GM23338 (cell line): ENCODE measurements at regions not wholly inside any gene's neighbourhood (a gene's known extent, or its start where the extent isn't known, plus 50 kb on each side); places are given as distances from the start of the nearest gene placed in this dataset.

Source experiments
- ATAC-seq: fragments of 200-7000 bp; cut with Tn5 transposase; 3 replicates; pipeline ENCODE4 v1.9.1; 2020
- DNase-seq: peaks from one replicate; pipeline ENCODE4 v3.0.0-alpha.2; 2015; ENCODE audit warnings: low spot score
- H2AFZ ChIP-seq: fragments of 200-600 bp; sonication (generic); 2 replicates; pipeline ENCODE4 v1.8.0; 2016; ENCODE audit warnings: antibody characterized with exemption, mild to moderate bottlenecking, moderate library complexity
- H3F3A ChIP-seq: fragments of 200-600 bp; sonication (generic); replicated peaks from 2 replicates; pipeline ENCODE4 v1.8.0; 2017; ENCODE audit warnings: antibody characterized with exemption, mixed run types, low read depth
- H3K27ac ChIP-seq: fragments of 200-600 bp; sonication (generic); 2 replicates; pipeline ENCODE4 v1.6.1; 2016; ENCODE audit warnings: low read depth
- H3K27me3 ChIP-seq: fragments of 200-600 bp; sonication (generic); 2 replicates; pipeline ENCODE4 v1.8.0; 2016; ENCODE audit warnings: mild to moderate bottlenecking, mixed run types, moderate library complexity; ENCODE audit not compliant: insufficient read depth
- H3K36me3 ChIP-seq: fragments of 200-600 bp; sonication (generic); 2 replicates; pipeline ENCODE4 v1.8.0; 2016; ENCODE audit warnings: mild to moderate bottlenecking; ENCODE audit not compliant: insufficient read depth
- H3K4me1 ChIP-seq: fragments of 200-600 bp; sonication (generic); 2 replicates; pipeline ENCODE4 v1.8.0; 2016; ENCODE audit warnings: mild to moderate bottlenecking, moderate library complexity; ENCODE audit not compliant: insufficient read depth
- H3K4me2 ChIP-seq: fragments of 200-600 bp; sonication (generic); 2 replicates; pipeline ENCODE4 v1.7.1; 2017; ENCODE audit warnings: mixed run types
- H3K4me3 ChIP-seq: fragments of 200-600 bp; sonication (generic); 2 replicates; pipeline ENCODE4 v1.6.1; 2016; ENCODE audit warnings: mixed run types
- H3K79me2 ChIP-seq: fragments of 200-600 bp; sonication (generic); replicated peaks from 2 replicates; pipeline ENCODE4 v1.8.0; 2017; ENCODE audit warnings: mild to moderate bottlenecking; ENCODE audit not compliant: insufficient read depth
- H3K9me2 ChIP-seq: fragments of 200-600 bp; sonication (generic); 2 replicates; pipeline ENCODE4 v1.8.0; 2017; ENCODE audit not compliant: insufficient read depth
- H4K20me1 ChIP-seq: fragments of 200-600 bp; sonication (generic); replicated peaks from 2 replicates; pipeline ENCODE4 v1.8.0; 2017; ENCODE audit warnings: mild to moderate bottlenecking; ENCODE audit not compliant: insufficient read depth
- H3K27ac Mint-ChIP-seq: 2 replicates; pipeline ENCODE4 v1.8.0; 2020; ENCODE audit warnings: inconsistent platforms, mild to moderate bottlenecking, moderate library complexity, mixed read lengths
- H3K27me3 Mint-ChIP-seq: 3 replicates; pipeline ENCODE4 v1.8.0; 2022; ENCODE audit warnings: low read depth, mild to moderate bottlenecking, moderate library complexity, mixed read lengths, inconsistent platforms; ENCODE audit not compliant: insufficient read depth, poor library complexity
- H3K36me3 Mint-ChIP-seq: 3 replicates; pipeline ENCODE4 v1.8.0; 2021; ENCODE audit warnings: low read depth, mild to moderate bottlenecking, inconsistent platforms, moderate library complexity, mixed read lengths
- H3K4me1 Mint-ChIP-seq: 3 replicates; pipeline ENCODE4 v1.8.0; 2020; ENCODE audit warnings: mild to moderate bottlenecking, inconsistent platforms, mixed read lengths
- H3K4me3 Mint-ChIP-seq: 3 replicates; pipeline ENCODE4 v1.8.0; 2021; ENCODE audit warnings: moderate library complexity, mild to moderate bottlenecking, inconsistent platforms, mixed read lengths
- H3K9me3 Mint-ChIP-seq: 3 replicates; pipeline ENCODE4 v1.8.0; 2020; ENCODE audit warnings: moderate library complexity, mild to moderate bottlenecking, inconsistent platforms, mixed read lengths
- CREB1 ChIP-seq: fragments of 250-450 bp; sonication (Bioruptor Pico); IDR thresholded peaks from 2 replicates; pipeline ENCODE4 v1.5.0; 2020; ENCODE audit warnings: low read depth, mild to moderate bottlenecking, moderate library complexity
- CTCF ChIP-seq, 2 experiments: fragments of 200-600 bp in 1 of 2; sonication (generic) in 1 of 2; conservative IDR thresholded peaks; 2 replicates each; pipeline versions ENCODE4 v1.5.1 to v1.6.1; 2016 to 2017; ENCODE audit warnings: antibody characterized with exemption in 2 of 2, low read depth in 2 of 2, mild to moderate bottlenecking in 2 of 2, moderate library complexity in 1 of 2
- ETS1 ChIP-seq: IDR thresholded peaks from 2 replicates; pipeline ENCODE4 v1.6.1; 2016; ENCODE audit warnings: antibody characterized with exemption
- EZH2 ChIP-seq: fragments of 200-600 bp; sonication (generic); IDR thresholded peaks from one replicate; pipeline ENCODE4 v1.8.0; 2017; ENCODE audit warnings: antibody characterized with exemption, mild to moderate bottlenecking, low read depth; ENCODE audit not compliant: unreplicated experiment
- EZH2phosphoT487 ChIP-seq: fragments of 200-600 bp; sonication (generic); IDR thresholded peaks from one replicate; pipeline ENCODE4 v1.8.1; 2018; ENCODE audit warnings: antibody characterized with exemption; ENCODE audit not compliant: unreplicated experiment
- JUNB ChIP-seq: IDR thresholded peaks from one replicate; pipeline ENCODE4 v1.6.1; 2016; ENCODE audit warnings: antibody characterized with exemption; ENCODE audit not compliant: unreplicated experiment
- NANOG ChIP-seq: IDR thresholded peaks from 2 replicates; pipeline ENCODE4 v1.6.1; 2016; ENCODE audit warnings: antibody characterized with exemption, borderline replicate concordance
- POLR2AphosphoS5 ChIP-seq: IDR thresholded peaks from 2 replicates; pipeline ENCODE4 v1.6.1; 2016; ENCODE audit warnings: antibody characterized with exemption, low read depth
- REST ChIP-seq: IDR thresholded peaks from one replicate; pipeline ENCODE4 v1.6.1; 2018; ENCODE audit warnings: antibody characterized with exemption; ENCODE audit not compliant: unreplicated experiment
- STAT1 ChIP-seq: IDR thresholded peaks from one replicate; pipeline ENCODE4 v1.6.1; 2016; ENCODE audit warnings: antibody characterized with exemption; ENCODE audit not compliant: unreplicated experiment
- ZNF114 ChIP-seq: fragments of 250-450 bp; sonication (Bioruptor Pico); IDR thresholded peaks from 2 replicates; pipeline ENCODE4 v1.5.0; 2020; ENCODE audit warnings: mild to moderate bottlenecking, moderate library complexity
- ZNF331 ChIP-seq: fragments of 250-450 bp; sonication (Bioruptor Pico); IDR thresholded peaks from 2 replicates; pipeline ENCODE4 v1.5.0; 2020; ENCODE audit warnings: low read depth, mild to moderate bottlenecking, moderate library complexity
- TF ChIP-seq, protein P1 (sequence below): fragments of 250-450 bp; sonication (Bioruptor Pico); IDR thresholded peaks from 2 replicates; pipeline ENCODE4 v1.5.0; 2020; ENCODE audit warnings: mild to moderate bottlenecking, moderate library complexity

DNA sequence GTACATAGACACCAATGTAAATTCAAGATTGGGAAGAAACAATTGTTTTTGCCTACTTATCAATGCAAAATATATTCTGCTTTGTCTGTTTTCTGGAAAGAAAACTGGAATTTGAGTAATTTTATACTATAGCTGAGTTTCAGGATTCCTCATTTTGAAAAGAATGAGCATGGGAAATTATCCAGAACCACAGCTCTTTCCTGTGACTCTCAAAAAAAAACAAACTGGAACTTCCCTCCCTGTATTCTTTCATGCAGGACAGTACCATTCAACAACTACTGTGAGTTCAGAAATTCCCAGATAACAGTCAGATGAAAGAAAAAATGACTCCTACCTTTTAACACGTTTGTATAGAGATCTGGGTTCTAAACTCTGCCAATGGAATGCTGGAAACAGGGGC is 372.4 kb downstream of the TGFB2 start:
- DNase-seq, result no peak
- Mint-ChIP-seq H3K27ac (no peak overlapping the region), H3K9me3 (peaks cover 9% of the 10 kb centered on the region; the same call in 1 of the 3 replicates), H3K27me3 (no peaks in the 10 kb centered on the region), H3K36me3 (0 out of 3 replicates have a peak, but pooled peaks cover 3% of the 10 kb centered on the region), H3K4me1 (no peaks in the 10 kb centered on the region), H3K4me3 (no peak overlapping the region)
- Histone ChIP-seq H3K27ac (no peak overlapping the region), H3K27me3 (no peaks in the 10 kb centered on the region), H3K4me2 (no peak overlapping the region), H2AFZ (no peak overlapping the region), H4K20me1 (no peaks in the 10 kb centered on the region), H3K9me2 (0 out of 2 replicates have a peak, but pooled peaks cover 5% of the 10 kb centered on the region), H3F3A (no peaks in the 10 kb centered on the region), H3K36me3 (no peaks in the 10 kb centered on the region), H3K79me2 (no peaks in the 10 kb centered on the region), H3K4me1 (no peaks in the 10 kb centered on the region), H3K4me3 (no peak overlapping the region)
- TF ChIP-seq ZNF331 (no peak), ZNF114 (CRISPR knock-in tag) (no peak), ETS1 (no peak), REST (no peak), CREB1 (CRISPR knock-in tag) (no peak), JUNB (no peak), EZH2phosphoT487 (no peak), NANOG (no peak), EZH2 (no peak), POLR2AphosphoS5 (no peak), CTCF (conservative IDR thresholded peaks at IDR 0.05; ENCODE audit: low read depth in 2 of 2) (no peak), STAT1 (no peak)
- TF ChIP-seq, protein P1, sequence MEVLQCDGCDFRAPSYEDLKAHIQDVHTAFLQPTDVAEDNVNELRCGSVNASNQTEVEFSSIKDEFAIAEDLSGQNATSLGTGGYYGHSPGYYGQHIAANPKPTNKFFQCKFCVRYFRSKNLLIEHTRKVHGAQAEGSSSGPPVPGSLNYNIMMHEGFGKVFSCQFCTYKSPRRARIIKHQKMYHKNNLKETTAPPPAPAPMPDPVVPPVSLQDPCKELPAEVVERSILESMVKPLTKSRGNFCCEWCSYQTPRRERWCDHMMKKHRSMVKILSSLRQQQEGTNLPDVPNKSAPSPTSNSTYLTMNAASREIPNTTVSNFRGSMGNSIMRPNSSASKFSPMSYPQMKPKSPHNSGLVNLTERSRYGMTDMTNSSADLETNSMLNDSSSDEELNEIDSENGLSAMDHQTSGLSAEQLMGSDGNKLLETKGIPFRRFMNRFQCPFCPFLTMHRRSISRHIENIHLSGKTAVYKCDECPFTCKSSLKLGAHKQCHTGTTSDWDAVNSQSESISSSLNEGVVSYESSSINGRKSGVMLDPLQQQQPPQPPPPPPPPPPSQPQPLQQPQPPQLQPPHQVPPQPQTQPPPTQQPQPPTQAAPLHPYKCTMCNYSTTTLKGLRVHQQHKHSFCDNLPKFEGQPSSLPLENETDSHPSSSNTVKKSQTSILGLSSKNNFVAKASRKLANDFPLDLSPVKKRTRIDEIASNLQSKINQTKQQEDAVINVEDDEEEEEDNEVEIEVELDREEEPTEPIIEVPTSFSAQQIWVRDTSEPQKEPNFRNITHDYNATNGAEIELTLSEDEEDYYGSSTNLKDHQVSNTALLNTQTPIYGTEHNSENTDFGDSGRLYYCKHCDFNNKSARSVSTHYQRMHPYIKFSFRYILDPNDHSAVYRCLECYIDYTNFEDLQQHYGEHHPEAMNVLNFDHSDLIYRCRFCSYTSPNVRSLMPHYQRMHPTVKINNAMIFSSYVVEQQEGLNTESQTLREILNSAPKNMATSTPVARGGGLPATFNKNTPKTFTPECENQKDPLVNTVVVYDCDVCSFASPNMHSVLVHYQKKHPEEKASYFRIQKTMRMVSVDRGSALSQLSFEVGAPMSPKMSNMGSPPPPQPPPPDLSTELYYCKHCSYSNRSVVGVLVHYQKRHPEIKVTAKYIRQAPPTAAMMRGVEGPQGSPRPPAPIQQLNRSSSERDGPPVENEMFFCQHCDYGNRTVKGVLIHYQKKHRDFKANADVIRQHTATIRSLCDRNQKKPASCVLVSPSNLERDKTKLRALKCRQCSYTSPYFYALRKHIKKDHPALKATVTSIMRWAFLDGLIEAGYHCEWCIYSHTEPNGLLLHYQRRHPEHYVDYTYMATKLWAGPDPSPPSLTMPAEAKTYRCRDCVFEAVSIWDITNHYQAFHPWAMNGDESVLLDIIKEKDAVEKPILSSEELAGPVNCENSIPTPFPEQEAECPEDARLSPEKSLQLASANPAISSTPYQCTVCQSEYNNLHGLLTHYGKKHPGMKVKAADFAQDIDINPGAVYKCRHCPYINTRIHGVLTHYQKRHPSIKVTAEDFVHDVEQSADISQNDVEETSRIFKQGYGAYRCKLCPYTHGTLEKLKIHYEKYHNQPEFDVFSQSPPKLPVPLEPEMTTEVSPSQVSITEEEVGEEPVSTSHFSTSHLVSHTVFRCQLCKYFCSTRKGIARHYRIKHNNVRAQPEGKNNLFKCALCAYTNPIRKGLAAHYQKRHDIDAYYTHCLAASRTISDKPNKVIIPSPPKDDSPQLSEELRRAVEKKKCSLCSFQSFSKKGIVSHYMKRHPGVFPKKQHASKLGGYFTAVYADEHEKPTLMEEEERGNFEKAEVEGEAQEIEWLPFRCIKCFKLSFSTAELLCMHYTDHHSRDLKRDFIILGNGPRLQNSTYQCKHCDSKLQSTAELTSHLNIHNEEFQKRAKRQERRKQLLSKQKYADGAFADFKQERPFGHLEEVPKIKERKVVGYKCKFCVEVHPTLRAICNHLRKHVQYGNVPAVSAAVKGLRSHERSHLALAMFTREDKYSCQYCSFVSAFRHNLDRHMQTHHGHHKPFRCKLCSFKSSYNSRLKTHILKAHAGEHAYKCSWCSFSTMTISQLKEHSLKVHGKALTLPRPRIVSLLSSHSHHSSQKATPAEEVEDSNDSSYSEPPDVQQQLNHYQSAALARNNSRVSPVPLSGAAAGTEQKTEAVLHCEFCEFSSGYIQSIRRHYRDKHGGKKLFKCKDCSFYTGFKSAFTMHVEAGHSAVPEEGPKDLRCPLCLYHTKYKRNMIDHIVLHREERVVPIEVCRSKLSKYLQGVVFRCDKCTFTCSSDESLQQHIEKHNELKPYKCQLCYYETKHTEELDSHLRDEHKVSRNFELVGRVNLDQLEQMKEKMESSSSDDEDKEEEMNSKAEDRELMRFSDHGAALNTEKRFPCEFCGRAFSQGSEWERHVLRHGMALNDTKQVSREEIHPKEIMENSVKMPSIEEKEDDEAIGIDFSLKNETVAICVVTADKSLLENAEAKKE (CRISPR knock-in tag), result no peak
- no peak for ATAC-seq
